ENCODE measurements at regions not wholly inside any gene's neighbourhood (a gene's known extent, or its start where the extent isn't known, plus 50 kb on each side); places are given as distances from the start of the nearest gene placed in this dataset.
"Not testable (repeated sequence)": the region's sequence is repeated elsewhere in the genome, so short reads cannot be mapped to it uniquely, and the experiment has no call there.

DNA sequence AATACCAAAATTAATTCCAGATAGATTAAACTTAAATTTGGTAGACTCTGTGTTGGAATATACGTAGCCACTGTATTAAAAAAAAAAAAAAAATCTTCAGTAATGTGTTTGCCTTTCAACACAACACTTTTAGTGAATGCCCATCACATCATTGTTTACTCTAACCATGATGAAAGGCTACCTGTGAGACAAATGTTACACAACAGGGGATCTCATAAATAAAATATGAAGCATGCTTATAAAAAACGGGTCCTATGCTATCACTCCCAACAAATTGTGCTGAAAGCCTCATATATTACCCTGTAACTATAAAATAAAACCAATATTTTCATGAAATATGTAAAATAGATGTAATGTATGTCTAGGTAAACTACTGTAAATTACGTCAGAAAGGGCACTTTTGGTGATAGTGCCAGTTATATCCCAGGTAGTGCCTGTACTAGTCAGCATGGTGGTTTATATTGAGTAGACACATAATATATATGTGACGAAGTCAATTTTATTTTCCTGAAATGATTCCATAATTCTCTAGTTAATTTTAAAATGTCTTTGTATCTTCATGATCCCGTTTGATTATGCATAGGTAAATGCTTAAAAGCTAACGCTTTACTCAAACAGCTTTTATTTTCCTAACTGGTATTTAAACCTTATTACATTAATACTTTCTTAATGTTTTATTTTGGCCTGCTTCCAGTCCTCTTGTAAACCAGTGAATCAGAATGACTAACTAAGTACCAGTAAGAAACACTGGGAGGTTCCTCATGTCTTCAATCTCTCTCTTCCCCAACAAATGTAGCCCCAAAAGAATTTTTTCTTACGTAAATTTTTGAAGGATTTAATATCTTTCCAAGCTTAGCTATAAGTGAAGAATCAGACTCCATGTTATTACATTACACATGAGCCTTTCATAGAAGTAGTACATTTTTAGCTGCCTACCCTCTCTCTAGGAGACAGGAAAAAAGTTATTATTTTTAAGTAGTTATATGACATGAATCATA, 420.3 kb downstream of the GABRG2 start:
- DNase-seq: no peak

GRCh38 chr5:162496100-162496808, 428.7 kb downstream of the GABRG2 start:
- DNase-seq: no peak

DNA sequence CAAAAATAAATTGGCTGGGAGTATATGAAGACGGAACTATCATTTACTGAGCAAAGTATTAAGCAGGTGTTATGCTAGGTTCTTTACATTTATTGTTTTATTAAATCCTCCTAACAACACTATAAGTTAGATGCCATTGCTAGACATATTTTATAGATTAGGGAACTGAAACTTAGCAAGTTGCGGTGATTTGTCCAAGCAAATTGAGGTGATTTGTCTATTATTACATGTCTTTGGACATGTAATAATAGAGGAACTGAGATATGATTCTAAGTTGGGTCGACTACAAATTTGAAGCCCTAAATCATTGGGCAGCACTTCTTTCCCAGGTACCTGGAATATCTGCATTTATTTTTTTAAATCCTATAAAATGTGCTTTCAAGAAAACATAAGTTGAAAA, 429.9 kb downstream of the GABRG2 start:
- no peak for DNase-seq

DNA sequence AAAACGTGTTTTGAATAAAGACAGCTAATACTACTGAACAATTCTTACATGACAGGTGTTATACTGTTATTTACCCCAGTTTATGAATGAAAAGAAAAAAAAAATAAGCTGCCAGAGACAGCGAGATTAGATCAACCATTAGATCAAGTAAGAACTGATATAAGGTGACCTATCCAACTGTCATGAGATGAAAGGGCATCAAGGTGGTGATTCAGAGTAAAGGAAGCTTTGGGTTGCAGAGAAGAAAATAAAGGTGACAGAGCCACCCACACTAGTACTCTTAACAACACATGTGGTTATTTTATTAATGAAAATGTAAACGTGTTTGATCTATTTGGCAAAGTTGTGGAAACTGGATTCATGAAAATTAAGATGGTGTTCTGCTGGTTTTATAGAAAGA, 435.2 kb downstream of the GABRG2 start:
- DNase-seq: no peak

GRCh38 chr5:162503796-162504195, 436.2 kb downstream of the GABRG2 start:
- no peak for DNase-seq

DNA sequence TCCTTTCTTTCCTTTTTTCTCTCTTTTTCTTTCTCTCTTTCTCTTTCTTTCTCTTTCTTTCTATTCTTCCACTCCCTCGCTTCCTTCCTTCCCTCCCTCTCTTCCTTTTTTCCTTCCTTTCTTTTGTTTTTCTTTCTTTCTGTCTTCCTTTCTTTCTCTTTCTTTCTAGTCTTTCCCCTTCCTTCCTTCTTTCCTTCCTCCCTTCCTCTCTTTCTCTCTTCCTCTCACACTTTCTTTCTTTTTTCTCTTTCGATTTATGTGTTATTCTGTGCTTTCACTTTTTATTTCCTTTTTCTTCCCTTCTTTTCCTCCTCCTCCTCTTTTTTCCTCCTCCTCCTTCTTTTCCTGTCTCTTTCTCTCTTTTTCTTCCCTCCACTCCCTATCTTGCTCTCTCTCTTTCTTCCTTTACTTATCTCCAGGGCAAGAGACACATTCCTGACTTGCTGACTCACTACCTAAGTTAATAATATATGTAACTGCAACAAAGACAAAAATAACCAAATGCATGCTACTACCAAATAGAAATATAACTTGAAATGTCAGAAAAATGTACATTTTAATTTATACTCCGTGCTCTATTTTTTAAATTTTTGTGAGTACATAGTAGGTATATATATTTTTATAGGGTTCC, 445.5 kb downstream of the GABRG2 start:
- no peak for DNase-seq

DNA sequence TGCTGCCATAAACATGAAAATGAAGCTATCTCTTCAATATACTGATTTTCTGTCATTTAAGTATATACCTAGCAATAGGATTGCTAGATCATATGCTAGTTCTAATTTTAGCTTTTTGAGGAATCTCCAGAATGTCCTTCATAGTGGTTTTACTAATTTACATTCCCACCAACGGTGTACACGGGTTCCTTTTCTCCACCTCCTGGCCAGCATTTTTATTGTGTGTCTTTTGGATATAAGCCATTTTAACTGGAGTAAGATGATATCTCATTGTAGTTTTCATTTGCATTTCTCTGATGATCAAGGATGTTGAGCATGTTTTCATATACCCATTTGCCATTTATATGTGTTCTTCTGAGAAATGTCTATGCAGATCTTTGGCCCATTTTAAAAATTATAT, 446.5 kb downstream of the GABRG2 start:
- no peak for DNase-seq

DNA sequence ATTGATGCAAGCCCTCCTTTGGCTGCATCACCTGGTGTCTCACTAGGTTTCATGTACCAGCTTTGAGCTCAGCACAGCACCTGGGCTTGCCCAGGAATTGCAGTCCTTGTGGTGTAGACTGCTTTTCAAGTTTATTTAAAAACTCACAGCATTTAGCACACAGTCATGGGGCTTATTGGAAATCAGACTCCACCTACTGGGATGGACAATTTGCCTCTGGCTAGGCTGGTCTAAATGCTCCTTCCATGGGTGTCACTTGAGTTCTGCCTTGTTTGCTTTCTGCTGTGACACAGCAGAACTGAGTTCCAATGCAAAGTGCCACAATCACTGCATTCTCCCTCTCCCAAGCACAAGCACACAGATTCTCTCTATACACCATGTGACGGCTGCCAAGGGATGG, 453.3 kb downstream of the GABRG2 start:
- no peak for DNase-seq

DNA sequence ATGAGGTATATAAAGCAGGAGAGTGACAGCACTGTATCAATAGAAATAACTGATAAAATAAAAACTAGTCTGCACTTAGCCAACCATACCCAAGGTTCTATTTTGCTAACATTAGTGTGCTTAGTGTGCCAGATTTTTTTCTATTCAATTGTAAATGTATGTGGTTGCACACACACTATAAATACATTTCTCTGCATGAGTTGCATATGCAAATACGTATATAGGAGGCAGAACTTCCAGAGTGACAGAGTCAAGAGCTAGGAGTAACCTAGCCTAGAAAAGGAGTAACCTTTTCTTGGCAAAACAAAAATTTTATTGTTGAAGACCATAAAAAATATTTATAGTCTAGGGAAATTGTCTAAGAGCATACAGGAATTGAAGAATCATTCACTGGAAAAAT, 461.6 kb downstream of the GABRG2 start:
- no peak for DNase-seq

DNA sequence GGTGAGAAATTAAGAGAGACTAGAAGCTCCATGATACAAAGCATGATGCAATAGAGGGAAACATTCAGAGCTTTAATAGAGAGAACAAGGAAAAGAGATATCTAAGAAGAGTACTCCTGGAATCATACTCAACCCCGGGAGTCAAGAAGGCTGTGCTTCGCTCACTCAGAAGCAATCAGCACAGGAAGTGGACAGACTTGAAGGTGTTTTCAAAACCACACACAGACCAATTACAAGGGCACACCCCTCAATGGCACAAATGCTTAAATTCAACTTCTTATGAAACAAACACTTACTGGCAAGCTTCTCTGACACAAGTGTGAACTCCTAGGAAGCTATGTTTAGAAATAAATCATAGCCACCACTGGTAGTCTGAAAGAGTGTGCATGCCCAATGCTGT, 462.3 kb downstream of the GABRG2 start:
- DNase-seq: no peak

- no peak for DNase-seq
Observed at GRCh38 chr5:162543437-162543836, 475.9 kb downstream of the GABRG2 start.

DNA sequence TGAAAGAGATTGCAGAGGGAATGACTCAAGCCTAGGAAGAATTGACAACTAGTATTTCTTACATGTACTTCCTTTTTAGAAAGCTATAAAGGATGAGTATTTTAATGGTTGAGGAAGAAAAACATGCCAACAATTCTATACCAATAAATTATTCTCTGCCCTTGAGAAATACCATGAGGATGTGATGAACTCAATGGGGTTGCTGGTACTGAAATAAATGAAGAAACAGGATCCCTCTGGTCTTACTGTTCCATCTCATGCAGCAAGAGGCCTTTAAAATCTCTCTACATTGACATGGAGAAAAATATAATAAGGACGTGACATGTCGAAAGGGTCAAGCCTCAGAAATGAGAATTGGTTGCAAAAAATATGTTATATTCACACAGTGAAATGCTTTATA, 477.3 kb downstream of the GABRG2 start:
- no peak for DNase-seq

GRCh38 chr5:162550236-162550635, 482.7 kb downstream of the GABRG2 start:
- no peak for DNase-seq

GRCh38 chr5:162558120-162558519, 490.5 kb downstream of the GABRG2 start:
- no peak for DNase-seq

- no peak for DNase-seq
Observed at GRCh38 chr5:162567644-162568043, 500.1 kb downstream of the GABRG2 start.

DNA sequence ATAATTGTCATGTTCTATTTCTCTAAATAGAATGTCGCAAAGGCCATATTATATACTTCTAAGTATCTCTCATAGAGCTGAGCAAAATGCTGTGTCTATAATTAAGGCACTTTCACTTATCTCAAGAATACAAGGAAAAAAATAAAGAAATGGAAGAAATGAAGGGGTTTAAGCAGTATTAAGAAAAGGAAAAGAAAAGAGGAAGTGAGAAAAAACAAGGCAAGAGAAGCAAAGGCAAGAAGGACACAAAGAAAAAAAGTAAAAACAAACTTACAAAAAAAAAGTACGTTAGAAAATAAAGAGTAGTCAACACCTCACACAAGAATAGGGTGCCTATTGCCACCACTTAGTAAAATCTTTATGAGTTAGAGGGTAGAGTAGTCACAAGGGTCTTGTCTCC, 506.2 kb downstream of the GABRG2 start:
- no peak for DNase-seq

DNA sequence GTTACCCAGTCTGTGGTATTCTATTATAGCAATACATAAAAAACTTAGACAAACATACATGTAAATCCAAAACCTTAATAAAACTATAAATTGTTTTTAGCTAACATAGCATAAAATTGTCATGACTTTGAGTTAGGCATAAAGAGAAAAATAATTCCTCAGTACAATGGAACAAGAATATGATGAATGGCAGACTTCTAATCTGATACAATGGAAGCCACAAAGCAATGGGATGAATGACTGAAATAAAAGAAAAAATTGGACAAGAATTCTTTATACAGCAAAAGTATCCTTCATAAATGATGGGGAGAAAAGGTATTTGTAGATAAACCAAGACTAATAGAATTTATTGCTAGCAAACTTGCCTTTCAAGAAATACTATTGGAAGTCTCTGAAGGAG, 524.2 kb downstream of the GABRG2 start:
- no peak for DNase-seq

DNA sequence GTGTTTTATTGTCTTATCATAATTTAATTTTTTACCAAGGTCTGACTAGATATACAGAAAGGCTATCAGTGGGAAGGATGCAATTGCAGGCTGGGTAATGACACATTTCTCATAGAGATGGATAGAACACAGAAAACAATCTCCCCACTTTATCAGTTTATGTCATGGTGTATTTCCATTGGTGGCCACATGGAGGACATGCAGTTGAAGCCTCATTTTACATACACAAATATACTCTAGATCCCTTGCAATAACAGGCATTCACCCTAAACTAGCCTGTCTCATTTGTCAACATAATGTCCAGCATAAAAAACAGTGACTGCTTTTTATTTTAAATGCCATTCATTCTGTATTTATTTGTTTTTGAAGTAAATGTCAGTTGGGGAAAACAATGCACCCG, 526.3 kb downstream of the GABRG2 start:
- DNase-seq: no peak

DNA sequence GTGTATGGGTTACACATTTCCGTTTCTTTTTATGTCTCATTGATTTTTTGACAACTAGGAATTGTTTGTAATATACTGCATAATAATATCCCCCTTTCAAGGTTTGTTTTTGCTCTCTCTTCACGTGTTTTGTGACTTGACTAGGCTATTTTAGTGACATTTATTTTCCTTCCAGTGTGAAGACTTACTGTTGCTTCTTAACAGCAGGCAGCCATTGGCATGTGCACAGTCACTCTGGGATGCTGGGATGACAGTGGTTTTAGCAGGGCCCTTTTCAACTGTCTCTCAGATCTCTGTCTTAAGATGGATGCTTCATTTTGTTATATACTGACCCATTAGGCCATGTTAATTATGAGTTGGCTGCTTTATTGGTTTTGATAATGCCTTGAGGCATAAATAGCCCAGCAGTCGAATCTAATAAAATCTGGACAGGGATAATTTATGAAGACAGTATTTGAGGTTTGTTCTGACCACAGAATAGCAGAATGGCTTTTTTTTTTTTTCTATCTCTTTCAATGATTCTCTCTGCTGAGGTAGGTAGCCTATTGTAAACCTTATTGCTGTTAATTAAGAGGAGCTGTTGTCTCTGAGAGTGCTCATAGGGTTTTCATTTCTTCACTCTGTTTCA, 536.0 kb downstream of the GABRG2 start:
- no peak for DNase-seq

GRCh38 chr5:162607879-162608278, 540.3 kb downstream of the GABRG2 start:
- DNase-seq: no peak

DNA sequence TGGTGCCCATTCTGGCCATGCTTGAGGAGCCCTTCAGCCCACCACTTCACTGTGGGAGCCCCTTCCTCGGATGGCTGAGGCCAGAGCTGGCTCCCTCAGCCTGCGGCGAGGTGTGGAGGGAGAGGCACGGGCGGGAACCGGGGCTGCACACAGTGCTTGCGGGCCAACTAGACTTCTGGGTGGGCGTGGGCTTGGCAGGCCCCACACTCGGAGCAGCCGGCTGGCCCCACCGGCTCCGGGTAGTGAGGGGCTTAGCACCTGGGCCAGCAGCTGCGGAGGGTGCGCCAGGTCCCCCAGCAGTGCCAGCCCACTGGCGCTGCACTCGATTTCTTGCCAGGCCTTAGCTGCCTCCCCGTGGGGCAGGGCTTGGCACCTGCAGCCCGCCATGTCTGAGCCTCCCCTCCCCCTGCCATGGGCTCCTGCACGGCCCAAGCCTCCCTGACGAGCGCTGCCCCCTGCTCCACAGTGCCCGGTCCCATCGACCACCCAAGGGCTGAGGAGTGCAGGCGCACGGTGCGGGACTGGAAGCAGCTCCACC, 554.2 kb downstream of the GABRG2 start:
- not testable (repeated sequence) for DNase-seq

- no peak for DNase-seq
Observed at GRCh38 chr5:162624110-162624509, 556.5 kb downstream of the GABRG2 start.

DNA sequence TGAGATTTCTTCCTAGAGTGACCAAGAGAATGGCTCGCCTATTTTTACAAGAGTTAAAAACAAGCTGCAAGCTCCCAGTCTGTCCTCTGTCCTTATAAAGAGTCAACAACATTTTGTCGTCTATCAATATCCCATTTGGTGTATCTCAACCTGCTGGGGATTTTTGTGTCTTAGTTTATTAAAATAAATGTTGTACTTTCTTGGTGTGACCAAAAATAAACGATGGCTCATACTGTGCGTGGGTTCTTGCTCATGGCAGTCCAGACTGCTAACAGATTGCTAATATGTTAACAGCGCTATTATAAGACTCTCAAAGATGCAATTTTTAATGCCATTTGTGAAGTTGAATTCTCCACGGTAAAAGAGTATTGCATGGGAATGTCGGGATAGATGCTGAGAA, 569.9 kb downstream of the GABRG2 start:
- no peak for DNase-seq

Data from activated T-cell treated with anti-CD3 and anti-CD28 coated beads, Interleukin-2, amount 50 U/mL, for 48 hours (primary cell).